ENCODE measurements at regions not wholly inside any gene's neighbourhood (a gene's known extent, or its start where the extent isn't known, plus 50 kb on each side); places are given as distances from the start of the nearest gene placed in this dataset.

GRCh38 chr1:38153066-38153777, 106.6 kb upstream of the POU3F1 start:
- TF ChIP-seq CTCF (IDR thresholded peaks at IDR 0.05) (no peak), POLR2AphosphoS5 (IDR thresholded peaks at IDR 0.05) (no peak), POLR2A (IDR thresholded peaks at IDR 0.05) (no peak), EP300 (IDR thresholded peaks at IDR 0.05) (no peak)
